ENCODE measurements at regions not wholly inside any gene's neighbourhood (a gene's known extent, or its start where the extent isn't known, plus 50 kb on each side); places are given as distances from the start of the nearest gene placed in this dataset.

DNA sequence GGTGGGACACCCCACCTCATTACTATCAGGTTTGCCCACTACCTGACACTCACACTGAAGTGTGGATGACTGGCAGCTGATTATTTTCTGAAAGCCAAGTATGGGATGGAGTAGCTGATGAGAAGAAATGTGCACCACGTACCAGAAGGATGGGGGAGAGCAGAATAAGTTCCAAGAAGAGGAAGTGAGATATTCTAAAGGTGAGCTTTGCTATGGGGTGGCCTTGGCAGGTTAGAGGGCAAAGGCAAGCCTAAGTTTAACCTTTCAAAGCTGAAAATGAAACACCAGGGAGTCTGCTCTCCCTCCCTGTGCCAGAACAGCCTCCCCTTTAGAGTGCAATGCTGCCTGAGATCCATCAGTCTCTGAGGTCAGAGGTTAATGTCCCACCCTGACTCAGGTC, 196.1 kb upstream of the OSR1 start:
- H3K36me3 ChIP-seq = no peaks in the 10 kb centered on the region
- no peak for TF ChIP-seq POLR2AphosphoS5 (IDR thresholded peaks at IDR 0.05)
- no peak for TF ChIP-seq POLR2A (IDR thresholded peaks at IDR 0.05)
- TF ChIP-seq, protein P1, sequence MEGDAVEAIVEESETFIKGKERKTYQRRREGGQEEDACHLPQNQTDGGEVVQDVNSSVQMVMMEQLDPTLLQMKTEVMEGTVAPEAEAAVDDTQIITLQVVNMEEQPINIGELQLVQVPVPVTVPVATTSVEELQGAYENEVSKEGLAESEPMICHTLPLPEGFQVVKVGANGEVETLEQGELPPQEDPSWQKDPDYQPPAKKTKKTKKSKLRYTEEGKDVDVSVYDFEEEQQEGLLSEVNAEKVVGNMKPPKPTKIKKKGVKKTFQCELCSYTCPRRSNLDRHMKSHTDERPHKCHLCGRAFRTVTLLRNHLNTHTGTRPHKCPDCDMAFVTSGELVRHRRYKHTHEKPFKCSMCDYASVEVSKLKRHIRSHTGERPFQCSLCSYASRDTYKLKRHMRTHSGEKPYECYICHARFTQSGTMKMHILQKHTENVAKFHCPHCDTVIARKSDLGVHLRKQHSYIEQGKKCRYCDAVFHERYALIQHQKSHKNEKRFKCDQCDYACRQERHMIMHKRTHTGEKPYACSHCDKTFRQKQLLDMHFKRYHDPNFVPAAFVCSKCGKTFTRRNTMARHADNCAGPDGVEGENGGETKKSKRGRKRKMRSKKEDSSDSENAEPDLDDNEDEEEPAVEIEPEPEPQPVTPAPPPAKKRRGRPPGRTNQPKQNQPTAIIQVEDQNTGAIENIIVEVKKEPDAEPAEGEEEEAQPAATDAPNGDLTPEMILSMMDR (IDR thresholded peaks at IDR 0.05 in 8 of 11, conservative IDR thresholded peaks at IDR 0.05 in 3 of 11) = no peak
- H3K27ac ChIP-seq = no peak overlapping the region
- peaks cover 0 to 11% (median 0%) of the 10 kb centered on the region in 7 donors for H3K27me3 ChIP-seq (replicated peaks in 1 of 7)
- WGBS, 5 donors = 59 to 67% (median 65%) methylated on average over 1 of the region's 1 CpG
- H3K4me3 ChIP-seq = no peak overlapping the region
- no peaks in the 10 kb centered on the region for H3K4me1 ChIP-seq
- no peaks in the 10 kb centered on the region for H3K9me3 ChIP-seq
- no peak for DNase-seq
- intact Hi-C loops (cut with DNase I; ENCODE audit: low total_unique reads) = no loop called here

DNA sequence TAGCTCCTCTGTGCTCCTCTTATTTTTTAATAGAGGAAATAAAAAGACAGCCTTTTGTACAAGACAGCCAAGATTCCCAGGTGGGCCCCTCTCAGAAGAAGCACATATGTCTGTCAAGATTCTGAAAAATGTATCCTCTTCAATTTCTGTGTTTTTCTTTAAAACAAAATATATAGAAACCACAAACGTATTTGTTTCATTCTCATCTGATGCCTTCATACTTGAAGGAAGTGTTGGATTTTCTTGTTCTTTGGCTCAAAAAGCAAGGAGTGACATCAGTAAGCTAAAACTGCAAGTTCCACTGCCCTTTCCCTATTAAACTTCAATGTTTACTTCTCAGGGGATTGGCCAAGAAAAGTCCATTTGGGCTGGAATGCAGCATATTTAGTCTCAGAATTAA, 193.8 kb upstream of the OSR1 start:
- intact Hi-C loops (cut with DNase I; ENCODE audit: low total_unique reads) = no loop called here
- H3K27ac ChIP-seq = no peak overlapping the region

DNA sequence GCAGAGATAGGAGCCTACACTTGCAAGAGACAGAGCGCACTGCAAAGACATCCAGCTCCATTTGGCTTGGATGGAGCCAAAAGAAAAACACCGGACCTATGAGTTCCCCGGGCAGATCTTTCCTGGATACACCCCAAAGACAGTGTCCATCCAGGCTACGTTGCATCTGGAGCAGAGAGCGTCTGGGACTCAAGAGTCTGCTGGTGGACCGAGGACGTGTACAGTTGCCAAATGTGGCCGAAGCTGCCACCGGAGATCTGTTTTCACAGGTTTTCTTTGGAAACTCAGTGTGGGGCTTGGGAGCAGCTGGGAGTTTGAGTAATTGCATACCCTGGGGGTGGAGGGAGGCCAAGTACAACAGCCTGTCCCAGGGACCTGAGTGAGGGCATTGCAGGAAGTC, 192.3 kb upstream of the OSR1 start:
- no peak overlapping the region for H3K27ac ChIP-seq

More for the DNA sequence above, 193.8 kb upstream of the OSR1 start:
- H3K4me3 ChIP-seq = no peak overlapping the region
- TF ChIP-seq, protein P1 (IDR thresholded peaks at IDR 0.05 in 8 of 11, conservative IDR thresholded peaks at IDR 0.05 in 3 of 11) = no peak
- TF ChIP-seq POLR2A (IDR thresholded peaks at IDR 0.05) (no peak), POLR2AphosphoS5 (IDR thresholded peaks at IDR 0.05) (no peak)
- H3K9me3 ChIP-seq = no peaks in the 10 kb centered on the region
- 56 to 79% (median 72%) methylated on average over 1 of the region's 1 CpG for WGBS, 5 donors
- DNase-seq = no peak
- H3K4me1 ChIP-seq = no peaks in the 10 kb centered on the region
- peaks cover 0 to 17% (median 0%) of the 10 kb centered on the region in 7 donors for H3K27me3 ChIP-seq (replicated peaks in 1 of 7)
- no peaks in the 10 kb centered on the region for H3K36me3 ChIP-seq

DNA sequence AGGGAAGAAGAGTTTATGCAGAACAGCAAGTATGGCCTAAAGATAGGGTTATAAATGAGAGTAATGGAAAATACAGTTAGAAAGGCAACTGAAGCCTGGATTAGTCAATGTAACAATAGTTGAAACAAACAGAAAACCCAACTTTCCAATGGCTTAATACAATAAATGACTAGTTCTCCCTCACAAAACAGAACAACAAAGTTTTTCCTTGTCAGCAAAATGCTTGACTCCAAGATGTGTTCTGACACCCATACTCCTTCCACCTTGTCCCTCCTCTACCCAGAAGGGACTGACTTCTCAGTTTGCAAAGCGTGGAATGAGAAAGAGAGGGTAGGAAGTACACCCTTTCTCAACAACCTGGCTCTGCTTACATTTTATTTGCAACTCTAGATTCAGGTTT, 191.4 kb upstream of the OSR1 start:
- 75 to 88% (median 86%) methylated on average over 1 of the region's 1 CpG for WGBS, 5 donors
- H3K4me1 ChIP-seq = no peaks in the 10 kb centered on the region
- no peak for DNase-seq
- no peak overlapping the region for H3K27ac ChIP-seq
- TF ChIP-seq POLR2AphosphoS5 (IDR thresholded peaks at IDR 0.05) (no peak), POLR2A (IDR thresholded peaks at IDR 0.05) (no peak)
- TF ChIP-seq, protein P1 (IDR thresholded peaks at IDR 0.05 in 8 of 11, conservative IDR thresholded peaks at IDR 0.05 in 3 of 11) = no peak
- intact Hi-C loops (cut with DNase I; ENCODE audit: low total_unique reads) = no loop called here
- no peaks in the 10 kb centered on the region for H3K36me3 ChIP-seq
- peaks cover 0 to 17% (median 0%) of the 10 kb centered on the region in 7 donors for H3K27me3 ChIP-seq (replicated peaks in 1 of 7)
- no peak overlapping the region for H3K4me3 ChIP-seq
- no peaks in the 10 kb centered on the region for H3K9me3 ChIP-seq

More for the DNA sequence above, 192.3 kb upstream of the OSR1 start:
- WGBS, 5 donors = 79 to 89% (median 81%) methylated on average over 9 of the region's 9 CpGs
- Histone ChIP-seq H3K9me3 (no peaks in the 10 kb centered on the region), H3K27me3 (replicated peaks in 1 of 7) (peaks cover 0 to 17% (median 0%) of the 10 kb centered on the region in 7 donors), H3K36me3 (no peaks in the 10 kb centered on the region), H3K4me1 (no peaks in the 10 kb centered on the region), H3K4me3 (no peak overlapping the region)
- no peak for DNase-seq
- TF ChIP-seq, protein P1 (IDR thresholded peaks at IDR 0.05 in 8 of 11, conservative IDR thresholded peaks at IDR 0.05 in 3 of 11) = no peak
- no peak for TF ChIP-seq POLR2AphosphoS5 (IDR thresholded peaks at IDR 0.05)
- no peak for TF ChIP-seq POLR2A (IDR thresholded peaks at IDR 0.05)
- intact Hi-C loops (cut with DNase I; ENCODE audit: low total_unique reads) = no loop called here
